GM12878 (cell line): ENCODE measurements at regions not wholly inside any gene's neighbourhood (a gene's known extent, or its start where the extent isn't known, plus 50 kb on each side); places are given as distances from the start of the nearest gene placed in this dataset.

Experiments used
- ATAC-seq: fragments of 200-7000 bp; cut with Tn5 transposase; 3 replicates; pipeline ENCODE4 v1.9.1; 2020; ENCODE audit warnings: mild to moderate bottlenecking, moderate library complexity
- BruUV-seq: library from RNA; stranded (reverse); fragments of 400-500 nt; replicated peaks from 2 replicates; lab custom pipeline; 2021; lab: Mats Ljungman, UMichigan
- CTCF ChIA-PET: fragments of 300-600 bp; sonication (Branson Sonifier 250); formaldehyde crosslinking; extraction: SDS; loops from one replicate; lab custom pipeline; 2021; ENCODE audit warnings: inconsistent platforms; lab: Yijun Ruan, JAX
- POLR2A ChIA-PET: fragments of 350-600 bp; formaldehyde crosslinking; extraction: SDS; loops from one replicate; lab custom pipeline; 2021; ENCODE audit warnings: inconsistent platforms; lab: Charles Lee
- RAD21 ChIA-PET: fragments of 300-600 bp; sonication (Branson Sonifier 250); formaldehyde crosslinking; loops from one replicate; lab custom pipeline; 2023; ENCODE audit warnings: antibody characterized with exemption; ENCODE audit not compliant: unreplicated experiment; lab: Charles Lee
- SMC1A ChIA-PET: fragments of 300-600 bp; sonication (Branson Sonifier 250); formaldehyde crosslinking; loops from one replicate; lab custom pipeline; 2023; ENCODE audit not compliant: unreplicated experiment, uncharacterized antibody; lab: Charles Lee
- DNase-seq: peaks from one replicate; pipeline ENCODE4 v3.0.0-alpha.2; 2011; ENCODE audit warnings: low read depth, low spot score
- FAIRE-seq: peaks from 3 replicates; lab custom pipeline; 2011; peaks lifted over from hg19 to GRCh38; lab: Jason Lieb, UNC
- H2AFZ ChIP-seq: 2 replicates; pipeline ENCODE4 v1.6.0; 2011; ENCODE audit warnings: low read depth, low read length, control low read depth; ENCODE audit not compliant: control insufficient read depth
- H3K27ac ChIP-seq: 2 replicates; pipeline ENCODE4 v1.5.1; 2011; ENCODE audit warnings: control low read depth; ENCODE audit not compliant: control insufficient read depth, insufficient read depth
- H3K27me3 ChIP-seq, 2 experiments: replicated peaks in 1 of 2; 2 replicates each; pipeline versions ENCODE4 v1.6.0 to v1.6.1; 2011; ENCODE audit warnings: low read length in 1 of 2; ENCODE audit not compliant: control insufficient read depth in 2 of 2, insufficient read depth in 2 of 2
- H3K36me3 ChIP-seq, 2 experiments: 2 replicates each; pipeline ENCODE4 v1.5.1; 2011; ENCODE audit warnings: low read length in 1 of 2; ENCODE audit not compliant: control insufficient read depth in 2 of 2, insufficient read depth in 2 of 2
- H3K4me1 ChIP-seq: 2 replicates; pipeline ENCODE4 v1.6.1; 2011; ENCODE audit warnings: mild to moderate bottlenecking, low read length, moderate library complexity, mixed read lengths; ENCODE audit not compliant: control insufficient read depth, insufficient read depth
- H3K4me2 ChIP-seq: 2 replicates; pipeline ENCODE4 v1.6.0; 2011; ENCODE audit warnings: control low read depth; ENCODE audit not compliant: control insufficient read depth, insufficient read depth
- H3K4me3 ChIP-seq: fragments of 200-600 bp; sonication (generic); 2 replicates; pipeline ENCODE4 v1.5.1; 2016
- H3K79me2 ChIP-seq: 2 replicates; pipeline ENCODE4 v1.6.0; 2011; ENCODE audit warnings: low read length; ENCODE audit not compliant: control insufficient read depth, insufficient read depth
- H3K9ac ChIP-seq: 2 replicates; pipeline ENCODE4 v1.8.0; 2011; ENCODE audit warnings: low read length, control low read depth, mixed read lengths; ENCODE audit not compliant: control insufficient read depth, insufficient read depth
- H3K9me3 ChIP-seq: replicated peaks from 3 replicates; pipeline ENCODE4 v1.5.1; 2011; ENCODE audit warnings: mild to moderate bottlenecking, low read length; ENCODE audit not compliant: control insufficient read depth, insufficient read depth
- H4K20me1 ChIP-seq: 2 replicates; pipeline ENCODE4 v1.6.0; 2011; ENCODE audit not compliant: control insufficient read depth, insufficient read depth
- CBX5 ChIP-seq: sonication (generic); IDR thresholded peaks from 2 replicates; pipeline ENCODE4 v1.6.1; 2016; ENCODE audit warnings: low read depth, moderate library complexity, mild to moderate bottlenecking, inconsistent platforms
- GATAD2B ChIP-seq: fragments of 450-650 bp; conservative IDR thresholded peaks from 2 replicates; pipeline ENCODE4 v1.6.1; 2017; ENCODE audit warnings: low read depth, mild to moderate bottlenecking, moderate library complexity
- HCFC1 ChIP-seq: fragments of 150-350 bp; IDR thresholded peaks from 2 replicates; pipeline ENCODE4 v1.6.1; 2014; ENCODE audit warnings: low read length
- IKZF1 ChIP-seq: fragments of 450-650 bp; conservative IDR thresholded peaks from 2 replicates; pipeline ENCODE4 v1.6.1; 2017; ENCODE audit warnings: antibody characterized with exemption, mild to moderate bottlenecking
- IRF5 ChIP-seq: fragments of 450-650 bp; IDR thresholded peaks from 2 replicates; pipeline ENCODE4 v1.6.1; 2017; ENCODE audit warnings: borderline replicate concordance
- RB1 ChIP-seq: fragments of 450-650 bp; formaldehyde crosslinking; IDR thresholded peaks from 2 replicates; pipeline ENCODE4 v1.6.1; 2017; ENCODE audit warnings: mild to moderate bottlenecking, borderline replicate concordance
- RUNX3 ChIP-seq: IDR thresholded peaks from 2 replicates; pipeline ENCODE4 v1.6.1; 2012; ENCODE audit warnings: low read length, inconsistent platforms
- SMARCA5 ChIP-seq: fragments of 450-650 bp; IDR thresholded peaks from 2 replicates; pipeline ENCODE4 v1.6.1; 2017; ENCODE audit warnings: mild to moderate bottlenecking
- STAT3 ChIP-seq: IDR thresholded peaks from 2 replicates; pipeline ENCODE4 v1.6.1; 2011; ENCODE audit warnings: low read depth, low read length, improper control_type of control experiment
- ZNF217 ChIP-seq: fragments of 450-650 bp; IDR thresholded peaks from 2 replicates; pipeline ENCODE4 v1.6.1; 2017; ENCODE audit warnings: antibody characterized with exemption, mild to moderate bottlenecking
- WGBS: methylation state at CpG from one replicate; pipeline ENCODE4 v1.1.6; 2016; ENCODE audit warnings: low lambda C conversion rate; ENCODE audit not compliant: insufficient replicate concordance, insufficient coverage; ENCODE audit errors: missing lambda C conversion rate; 5-methylcytosine and 5-hydroxymethylcytosine counted together
- in situ Hi-C: fragments of 300-500 bp; cut with MboI; formaldehyde crosslinking; loops from 9 replicates; pipeline ENCODE4 v1.14.3; 2018; ENCODE audit warnings: mixed read lengths
- intact Hi-C: fragments of 100-400 bp; cut with micrococcal nuclease; formaldehyde crosslinking; loops from one replicate; pipeline ENCODE4 v1.14.2; 2022; ENCODE audit not compliant: unreplicated experiment
- TF ChIP-seq, protein P1 (sequence below): fragments of 150-350 bp; IDR thresholded peaks from 2 replicates; pipeline ENCODE4 v1.6.1; 2016; ENCODE audit warnings: low read depth, low read length

GRCh38 chr2:235303499-235304291 lies 190.1 kb upstream of the AGAP1 start:
- ChIA-PET RAD21 (no interaction called here), CTCF (no interaction called here), SMC1A (no interaction called here), POLR2A (no interaction called here)
- intact Hi-C loops, result no loop called here
- H3K27ac ChIP-seq, result no peak overlapping the region
- no peaks in the 10 kb centered on the region for H3K4me1 ChIP-seq
- BruUV-seq, result no TSS peak
- H4K20me1 ChIP-seq, result no peaks in the 10 kb centered on the region
- no peak overlapping the region for H3K4me2 ChIP-seq
- no peak overlapping the region for H3K4me3 ChIP-seq
- TF ChIP-seq SMARCA5, result no peak
- TF ChIP-seq IKZF1, result no peak
- no peak for TF ChIP-seq RB1
- TF ChIP-seq, protein P1, sequence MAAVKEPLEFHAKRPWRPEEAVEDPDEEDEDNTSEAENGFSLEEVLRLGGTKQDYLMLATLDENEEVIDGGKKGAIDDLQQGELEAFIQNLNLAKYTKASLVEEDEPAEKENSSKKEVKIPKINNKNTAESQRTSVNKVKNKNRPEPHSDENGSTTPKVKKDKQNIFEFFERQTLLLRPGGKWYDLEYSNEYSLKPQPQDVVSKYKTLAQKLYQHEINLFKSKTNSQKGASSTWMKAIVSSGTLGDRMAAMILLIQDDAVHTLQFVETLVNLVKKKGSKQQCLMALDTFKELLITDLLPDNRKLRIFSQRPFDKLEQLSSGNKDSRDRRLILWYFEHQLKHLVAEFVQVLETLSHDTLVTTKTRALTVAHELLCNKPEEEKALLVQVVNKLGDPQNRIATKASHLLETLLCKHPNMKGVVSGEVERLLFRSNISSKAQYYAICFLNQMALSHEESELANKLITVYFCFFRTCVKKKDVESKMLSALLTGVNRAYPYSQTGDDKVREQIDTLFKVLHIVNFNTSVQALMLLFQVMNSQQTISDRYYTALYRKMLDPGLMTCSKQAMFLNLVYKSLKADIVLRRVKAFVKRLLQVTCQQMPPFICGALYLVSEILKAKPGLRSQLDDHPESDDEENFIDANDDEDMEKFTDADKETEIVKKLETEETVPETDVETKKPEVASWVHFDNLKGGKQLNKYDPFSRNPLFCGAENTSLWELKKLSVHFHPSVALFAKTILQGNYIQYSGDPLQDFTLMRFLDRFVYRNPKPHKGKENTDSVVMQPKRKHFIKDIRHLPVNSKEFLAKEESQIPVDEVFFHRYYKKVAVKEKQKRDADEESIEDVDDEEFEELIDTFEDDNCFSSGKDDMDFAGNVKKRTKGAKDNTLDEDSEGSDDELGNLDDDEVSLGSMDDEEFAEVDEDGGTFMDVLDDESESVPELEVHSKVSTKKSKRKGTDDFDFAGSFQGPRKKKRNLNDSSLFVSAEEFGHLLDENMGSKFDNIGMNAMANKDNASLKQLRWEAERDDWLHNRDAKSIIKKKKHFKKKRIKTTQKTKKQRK, result no peak
- TF ChIP-seq ZNF217, result no peak
- TF ChIP-seq GATAD2B, result no peak
- no peak for TF ChIP-seq STAT3
- no peak for TF ChIP-seq IRF5
- no peak for TF ChIP-seq HCFC1
- no peak for TF ChIP-seq CBX5
- no peak for TF ChIP-seq RUNX3
- DNase-seq, result no peak
- H3K9ac ChIP-seq, result no peak overlapping the region
- in situ Hi-C loops, result no loop called here
- no peaks in the 10 kb centered on the region for H3K79me2 ChIP-seq
- no peaks in the 10 kb centered on the region for H3K27me3 ChIP-seq
- no peaks in the 10 kb centered on the region; the same call in 2 of the 3 replicates for H3K9me3 ChIP-seq
- no peak overlapping the region for H2AFZ ChIP-seq
- no peaks in the 10 kb centered on the region for H3K36me3 ChIP-seq
- WGBS, result 43% methylated on average over 18 of the region's 18 CpGs
- no peak for FAIRE-seq
- ATAC-seq, result no peak
